Activated CD4-positive, alpha-beta memory T cell treated with anti-CD3 and anti-CD28 coated beads for 36 hours (primary cell): ENCODE measurements at regions not wholly inside any gene's neighbourhood (a gene's known extent, or its start where the extent isn't known, plus 50 kb on each side); places are given as distances from the start of the nearest gene placed in this dataset.
A peak's percentile ranks its signal among the peaks of the same experiment; 100 is the strongest.

Experiments used
- CTCF ChIA-PET: fragments of 350-600 bp; sonication (Branson Sonifier 250); formaldehyde crosslinking; loops from one replicate; lab custom pipeline; 2021; ENCODE audit warnings: antibody characterized with exemption, inconsistent platforms; lab: Charles Lee
- POLR2A ChIA-PET: fragments of 350-600 bp; sonication (Branson Sonifier 250); formaldehyde crosslinking; loops from one replicate; lab custom pipeline; 2021; ENCODE audit warnings: antibody characterized with exemption; lab: Charles Lee
- DNase-seq: peaks from one replicate; pipeline ENCODE4 v3.0.0-alpha.2; 2020
- H3K27ac Mint-ChIP-seq: one replicate; pipeline ENCODE4 v1.8.0; 2021; ENCODE audit warnings: mixed read lengths
- H3K27me3 Mint-ChIP-seq: one replicate; pipeline ENCODE4 v1.8.0; 2021; ENCODE audit warnings: mixed read lengths
- H3K36me3 Mint-ChIP-seq: one replicate; pipeline ENCODE4 v1.8.0; 2021; ENCODE audit warnings: mixed read lengths
- H3K4me1 Mint-ChIP-seq: one replicate; pipeline ENCODE4 v1.8.0; 2021; ENCODE audit warnings: low read depth, mixed read lengths
- H3K4me3 Mint-ChIP-seq: one replicate; pipeline ENCODE4 v1.8.0; 2021; ENCODE audit warnings: mild to moderate bottlenecking, mixed read lengths
- H3K9me3 Mint-ChIP-seq: one replicate; pipeline ENCODE4 v1.8.0; 2021; ENCODE audit warnings: mixed read lengths
- intact Hi-C: fragments of 100-400 bp; cut with micrococcal nuclease; formaldehyde crosslinking; loops from one replicate; pipeline ENCODE4 v1.15.1; 2023

DNA sequence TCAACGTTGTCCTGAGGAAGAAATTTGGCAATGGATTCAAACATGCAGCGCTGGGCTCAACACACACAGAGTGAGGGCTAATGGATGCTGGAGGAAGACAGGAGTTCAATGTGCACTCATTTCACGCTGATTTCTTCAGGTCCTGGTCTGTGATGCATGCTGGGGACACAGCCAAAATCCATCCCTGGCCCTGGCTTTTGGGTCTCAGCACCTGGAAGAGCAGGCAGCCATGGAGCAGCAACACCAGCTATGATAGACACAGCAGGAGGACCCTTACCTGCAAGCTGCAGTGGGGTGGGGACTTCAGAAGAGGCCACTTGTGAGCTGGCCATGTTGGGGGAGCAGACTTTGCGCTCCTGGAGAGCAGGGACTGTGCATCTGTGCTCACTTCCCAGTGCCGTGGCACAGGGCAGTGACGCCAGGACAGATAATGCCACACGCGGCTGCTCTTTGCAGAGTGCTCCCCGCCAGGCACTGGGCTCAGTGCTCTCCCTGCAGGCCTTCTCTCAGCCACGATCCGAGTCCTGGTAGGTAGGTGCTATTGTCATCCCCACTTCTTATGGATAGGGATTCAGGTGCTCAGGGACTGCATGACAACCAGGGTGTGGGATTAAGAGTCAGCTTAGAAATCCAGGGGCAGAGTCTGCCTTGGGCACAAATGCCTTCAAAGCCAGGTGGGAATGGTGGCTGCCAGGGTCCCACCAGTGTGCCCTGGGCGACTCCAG, 138.8 kb upstream of the UNC5B start:
- intact Hi-C loops, result no loop called here
- no peaks in the 10 kb centered on the region for H3K4me1 Mint-ChIP-seq
- POLR2A ChIA-PET, result no interaction called here
- H3K27me3 Mint-ChIP-seq, result peaks cover 2% of the 10 kb centered on the region
- DNase-seq, result no peak
- H3K27ac Mint-ChIP-seq, result no peak overlapping the region
- CTCF ChIA-PET, result no interaction called here
- H3K4me3 Mint-ChIP-seq, result no peak overlapping the region
- no peaks in the 10 kb centered on the region for H3K9me3 Mint-ChIP-seq
- no peaks in the 10 kb centered on the region for H3K36me3 Mint-ChIP-seq

DNA sequence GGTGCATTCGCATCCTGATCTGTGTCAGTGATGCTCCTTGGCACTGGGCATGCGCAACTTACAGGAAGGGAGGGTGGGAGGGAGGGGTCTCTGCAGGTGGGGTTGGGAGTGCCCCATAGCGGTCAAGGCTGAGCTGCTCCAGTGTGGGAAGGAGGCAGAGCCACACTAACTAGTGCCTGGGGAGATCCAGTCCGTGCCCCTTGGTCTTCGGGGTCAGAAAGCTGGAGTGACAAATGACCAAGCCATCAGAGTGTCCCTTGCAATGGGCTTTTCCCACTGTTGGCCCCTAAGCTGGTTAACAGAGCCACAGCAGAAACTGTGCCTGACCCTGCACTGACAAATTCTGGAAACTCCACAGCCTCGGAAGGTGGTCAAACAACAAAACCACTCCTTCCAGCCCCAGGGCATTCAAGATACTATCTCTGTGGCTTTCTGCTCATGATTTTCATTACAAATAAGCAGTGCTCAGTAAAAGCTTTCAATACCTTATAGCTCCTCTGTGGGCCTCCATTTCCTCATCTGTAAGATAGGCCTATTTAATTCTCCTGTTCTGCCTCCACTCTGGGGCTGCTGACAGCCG, 138.1 kb upstream of the UNC5B start:
- no peaks in the 10 kb centered on the region for H3K36me3 Mint-ChIP-seq
- no peak overlapping the region for H3K27ac Mint-ChIP-seq
- intact Hi-C loops, result no loop called here
- POLR2A ChIA-PET, result no interaction called here
- H3K27me3 Mint-ChIP-seq, result peaks cover 2% of the 10 kb centered on the region
- no peaks in the 10 kb centered on the region for H3K4me1 Mint-ChIP-seq
- no peak overlapping the region for H3K4me3 Mint-ChIP-seq
- CTCF ChIA-PET, result no interaction called here
- H3K9me3 Mint-ChIP-seq, result no peaks in the 10 kb centered on the region
- DNase-seq, result no peak

DNA sequence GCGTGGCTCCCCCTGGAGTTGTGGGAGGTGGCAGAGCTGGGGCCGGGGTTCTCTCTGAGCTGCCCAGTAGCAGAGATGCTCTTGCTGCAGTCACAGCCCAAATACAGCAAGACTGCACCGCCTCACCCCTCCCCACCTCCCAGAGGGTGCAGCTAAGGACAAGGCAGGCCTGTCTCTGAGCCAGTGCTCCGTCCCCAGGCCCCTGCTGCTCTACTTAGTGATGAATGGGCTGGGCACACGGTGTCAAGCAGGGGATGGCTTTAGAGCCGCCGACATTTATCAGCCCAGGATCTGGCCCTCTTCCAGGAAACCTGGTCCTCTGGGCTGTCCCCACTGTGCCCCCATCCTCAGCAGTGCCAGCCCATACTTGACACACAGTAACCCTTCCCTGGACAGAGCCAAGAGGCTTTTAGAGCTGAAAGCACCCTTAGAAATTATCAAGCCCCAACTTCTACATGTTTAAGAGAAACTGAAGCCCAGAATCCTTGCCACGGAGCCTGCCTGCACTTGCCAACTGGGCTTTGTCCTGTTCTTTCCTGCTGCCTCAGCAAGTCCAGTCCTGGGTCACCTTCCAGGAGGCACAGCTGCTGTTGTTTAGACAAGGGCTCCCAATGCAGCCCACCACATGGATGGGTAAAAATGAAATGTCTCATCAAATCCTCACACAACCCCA, 137.1 kb upstream of the UNC5B start:
- no peak overlapping the region for H3K27ac Mint-ChIP-seq
- H3K4me3 Mint-ChIP-seq, result no peak overlapping the region
- POLR2A ChIA-PET, result no interaction called here
- no peaks in the 10 kb centered on the region for H3K9me3 Mint-ChIP-seq
- H3K4me1 Mint-ChIP-seq, result no peaks in the 10 kb centered on the region
- CTCF ChIA-PET, result no interaction called here
- intact Hi-C loops, result no loop called here
- peaks cover 2% of the 10 kb centered on the region for H3K27me3 Mint-ChIP-seq
- H3K36me3 Mint-ChIP-seq, result no peaks in the 10 kb centered on the region
- DNase-seq, result no peak

DNA sequence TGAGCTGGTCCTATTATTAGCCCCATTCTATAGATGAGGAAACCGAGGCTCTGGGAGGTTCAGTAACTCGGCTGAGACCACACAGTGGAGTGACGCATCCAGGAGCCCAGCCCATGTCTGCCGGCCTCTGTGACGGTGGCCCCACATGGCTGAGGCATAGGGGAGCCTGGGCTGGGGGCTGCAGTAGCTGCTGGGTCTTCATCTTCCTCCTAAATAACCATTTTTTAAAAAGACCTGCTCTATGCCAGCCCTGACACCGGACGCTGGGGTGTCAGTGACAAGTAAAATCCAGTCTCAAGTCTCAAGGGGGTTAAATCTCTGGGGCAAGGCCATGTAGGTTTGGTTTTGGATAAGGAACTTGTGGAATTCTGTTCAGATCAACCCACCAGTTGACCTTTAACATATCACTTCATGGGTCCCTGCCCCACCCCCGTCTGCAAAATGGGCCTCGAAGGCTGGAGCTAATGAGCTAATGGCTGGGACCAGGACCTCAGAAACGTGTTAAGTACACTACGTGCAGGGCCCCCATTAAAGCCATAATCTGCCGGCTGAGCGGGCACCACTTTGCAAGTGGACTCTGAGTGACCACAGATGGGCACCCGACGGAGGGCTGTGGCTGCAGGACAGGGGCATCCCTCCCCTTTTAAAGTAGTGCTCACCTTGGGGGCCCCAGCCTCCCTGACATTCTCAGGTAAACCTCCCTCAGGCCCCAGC, 136.5 kb upstream of the UNC5B start:
- H3K4me3 Mint-ChIP-seq, result no peak overlapping the region
- intact Hi-C loops, result no loop called here
- H3K4me1 Mint-ChIP-seq, result no peaks in the 10 kb centered on the region
- CTCF ChIA-PET, result no interaction called here
- POLR2A ChIA-PET, result no interaction called here
- no peak overlapping the region for H3K27ac Mint-ChIP-seq
- peak; percentile 7 for DNase-seq
- no peaks in the 10 kb centered on the region for H3K9me3 Mint-ChIP-seq
- H3K36me3 Mint-ChIP-seq, result no peaks in the 10 kb centered on the region
- H3K27me3 Mint-ChIP-seq, result peaks cover 2% of the 10 kb centered on the region

DNA sequence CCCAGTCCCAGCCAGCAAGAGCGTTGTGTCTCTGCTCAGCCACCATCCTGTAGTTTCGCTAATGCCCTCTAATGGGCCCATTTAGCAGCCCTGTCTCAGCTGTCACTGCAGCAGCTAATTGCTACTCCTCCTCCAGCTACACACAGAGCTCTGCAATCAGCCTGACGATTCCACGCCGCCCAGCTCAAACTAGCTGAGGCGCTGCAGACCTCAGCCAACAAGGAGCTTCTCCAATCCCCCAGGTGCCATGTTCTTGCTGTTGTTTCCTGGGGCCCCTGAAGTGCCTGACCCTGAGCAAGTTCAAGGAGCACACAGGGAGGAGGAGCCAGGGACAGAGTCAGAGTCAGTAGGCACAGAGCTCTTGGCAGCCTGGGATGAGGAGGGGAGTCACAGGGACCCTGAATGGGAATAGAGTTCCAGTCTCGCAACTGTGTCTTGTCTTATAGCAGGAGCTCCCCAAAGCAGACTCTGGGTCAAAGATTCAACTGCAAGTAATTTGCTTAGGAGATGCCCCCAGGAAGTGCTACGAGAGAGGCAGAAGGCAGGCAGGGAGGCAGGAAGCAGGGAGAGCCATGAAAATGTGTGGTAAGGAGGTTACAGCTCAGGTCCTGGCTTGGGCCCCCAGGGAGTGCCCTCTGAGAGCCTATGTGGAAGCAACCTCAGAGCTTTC, 135.8 kb upstream of the UNC5B start:
- Mint-ChIP-seq H3K27ac (no peak overlapping the region), H3K4me1 (no peaks in the 10 kb centered on the region), H3K27me3 (peaks cover 2% of the 10 kb centered on the region), H3K4me3 (no peak overlapping the region), H3K36me3 (no peaks in the 10 kb centered on the region), H3K9me3 (no peaks in the 10 kb centered on the region)
- ChIA-PET POLR2A (no interaction called here), CTCF (no interaction called here)
- peak; percentile 5 for DNase-seq
- intact Hi-C loops, result no loop called here

DNA sequence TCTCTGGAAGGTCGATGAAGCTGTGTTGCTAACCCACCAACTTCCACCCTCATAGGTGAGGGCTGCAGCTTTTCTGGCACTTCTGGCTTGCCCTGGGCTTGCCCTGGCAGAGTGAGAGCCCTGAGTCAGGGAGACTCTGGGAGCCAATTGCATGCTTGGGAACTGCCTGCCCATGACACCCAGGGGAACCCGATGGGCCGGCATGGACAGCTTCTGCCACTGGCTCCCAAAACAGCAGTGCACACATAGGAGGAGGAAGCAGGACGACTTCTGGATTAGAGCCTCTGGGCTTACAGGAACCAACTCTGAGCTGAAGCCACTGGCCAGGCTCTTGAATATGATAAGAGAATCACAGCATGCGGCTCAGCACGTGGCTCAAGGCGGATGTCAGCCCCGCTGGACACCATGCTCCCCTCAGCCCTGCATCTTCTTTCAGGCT, 135.2 kb upstream of the UNC5B start:
- intact Hi-C loops, result no loop called here
- no peaks in the 10 kb centered on the region for H3K27me3 Mint-ChIP-seq
- POLR2A ChIA-PET, result no interaction called here
- H3K4me1 Mint-ChIP-seq, result no peaks in the 10 kb centered on the region
- CTCF ChIA-PET, result no interaction called here
- peak; percentile 6 for DNase-seq
- H3K4me3 Mint-ChIP-seq, result no peak overlapping the region
- no peaks in the 10 kb centered on the region for H3K36me3 Mint-ChIP-seq
- H3K9me3 Mint-ChIP-seq, result no peaks in the 10 kb centered on the region
- H3K27ac Mint-ChIP-seq, result no peak overlapping the region

DNA sequence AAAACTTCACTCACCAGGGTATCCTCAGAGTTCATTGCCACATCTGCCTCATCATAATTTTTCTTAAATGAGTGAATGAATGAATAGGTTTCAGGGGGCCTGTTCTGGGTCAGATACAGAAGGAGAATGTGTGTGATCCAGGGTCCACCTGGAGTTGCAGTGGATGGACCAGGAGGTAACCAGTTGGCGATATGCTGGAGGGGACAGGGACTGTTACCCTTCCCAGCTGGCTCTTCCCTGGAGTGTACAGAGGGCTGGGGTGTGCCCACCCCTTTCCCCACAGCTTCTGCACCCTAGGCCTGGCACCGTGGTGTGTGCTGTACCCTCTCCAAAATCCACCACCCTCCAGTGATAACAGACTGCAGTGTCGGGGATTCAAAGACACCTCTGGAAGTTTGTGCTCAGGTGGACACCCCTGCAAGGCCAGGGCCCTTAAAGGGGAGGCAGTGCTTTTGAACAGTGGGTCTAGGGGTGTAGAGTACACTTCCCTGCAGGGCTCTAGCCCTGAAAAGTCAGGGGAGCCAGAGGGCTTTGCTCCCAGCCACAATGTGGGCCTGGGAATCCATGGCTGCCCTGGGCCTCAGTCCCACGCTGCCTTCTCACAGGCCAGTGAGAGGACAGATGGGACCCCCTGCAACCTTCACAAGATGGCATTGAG, 134.4 kb upstream of the UNC5B start:
- Mint-ChIP-seq H3K4me3 (no peak overlapping the region), H3K27me3 (no peaks in the 10 kb centered on the region), H3K4me1 (no peaks in the 10 kb centered on the region), H3K36me3 (no peaks in the 10 kb centered on the region), H3K9me3 (no peaks in the 10 kb centered on the region), H3K27ac (no peak overlapping the region)
- ChIA-PET POLR2A (no interaction called here), CTCF (no interaction called here)
- peak; percentile 3 for DNase-seq
- intact Hi-C loops, result no loop called here

DNA sequence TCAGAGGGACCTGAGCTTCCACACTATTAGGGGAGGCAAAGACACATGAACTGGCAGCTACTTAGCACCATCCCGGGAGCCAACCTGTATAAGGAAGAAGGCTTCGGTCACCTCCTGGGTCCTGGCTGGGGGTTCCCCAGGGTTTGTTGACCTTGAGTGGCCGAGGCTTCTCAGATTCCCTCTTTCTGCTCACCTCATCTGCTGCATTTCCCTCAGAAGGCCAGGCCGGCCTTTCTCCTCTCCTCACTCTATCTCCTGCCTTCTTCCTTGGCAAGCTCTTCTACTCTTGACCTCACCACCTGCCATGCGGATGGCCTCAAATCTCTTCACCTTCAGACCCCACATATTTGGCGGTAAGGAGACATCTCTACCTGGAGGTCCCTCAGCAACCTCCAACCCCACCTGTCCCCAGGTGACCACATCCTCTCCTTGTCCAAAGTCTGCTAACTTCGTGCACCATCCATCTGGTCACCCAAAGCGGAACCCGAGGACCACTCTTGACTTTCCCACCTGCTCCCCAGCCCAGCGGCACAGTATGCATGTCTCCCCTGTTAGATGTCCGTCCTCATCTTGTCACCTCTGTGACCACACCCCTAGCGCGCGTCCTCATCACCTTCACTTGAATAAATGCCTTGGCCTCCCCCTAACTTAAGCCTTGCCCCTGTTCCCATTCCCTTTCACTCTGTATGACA, 133.8 kb upstream of the UNC5B start:
- POLR2A ChIA-PET, result no interaction called here
- H3K9me3 Mint-ChIP-seq, result no peaks in the 10 kb centered on the region
- H3K27me3 Mint-ChIP-seq, result no peaks in the 10 kb centered on the region
- no peaks in the 10 kb centered on the region for H3K36me3 Mint-ChIP-seq
- CTCF ChIA-PET, result no interaction called here
- peak; percentile 4 for DNase-seq
- no peaks in the 10 kb centered on the region for H3K4me1 Mint-ChIP-seq
- H3K27ac Mint-ChIP-seq, result no peak overlapping the region
- no peak overlapping the region for H3K4me3 Mint-ChIP-seq
- intact Hi-C loops, result no loop called here

DNA sequence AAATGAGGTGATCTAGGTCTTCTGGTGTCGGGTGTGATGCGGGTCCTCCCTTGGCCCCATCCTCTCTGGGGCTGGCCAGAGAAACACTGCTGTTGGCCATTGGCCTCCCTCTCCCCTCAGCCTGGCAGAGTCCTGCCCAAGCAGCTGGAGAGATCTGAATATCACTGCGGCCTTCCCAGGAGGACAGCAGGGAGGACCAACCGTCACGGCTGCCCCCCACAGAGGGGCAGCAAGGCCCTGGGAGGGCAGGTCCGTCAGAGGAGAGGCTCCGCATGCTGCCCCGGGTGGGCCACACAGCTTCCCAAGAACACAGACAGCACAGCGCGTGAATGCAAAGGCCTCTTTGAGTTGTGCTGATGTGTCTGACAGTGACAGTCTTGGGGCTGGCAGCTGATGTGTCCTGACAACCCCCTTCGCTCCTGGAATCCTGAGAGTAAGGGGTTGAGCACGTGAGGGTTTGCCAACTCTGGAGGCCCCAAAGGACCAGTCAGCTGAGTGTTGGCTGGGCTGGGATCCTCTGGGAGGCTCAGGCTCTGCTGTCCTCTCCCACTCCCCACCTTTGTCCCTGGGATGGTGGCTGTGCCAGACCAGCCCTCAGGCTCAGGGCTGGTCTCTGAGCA, 132.5 kb upstream of the UNC5B start:
- Mint-ChIP-seq H3K27ac (no peak overlapping the region), H3K4me1 (no peaks in the 10 kb centered on the region), H3K9me3 (no peaks in the 10 kb centered on the region), H3K27me3 (no peaks in the 10 kb centered on the region), H3K4me3 (no peak overlapping the region), H3K36me3 (no peaks in the 10 kb centered on the region)
- intact Hi-C loops, result no loop called here
- CTCF ChIA-PET, result no interaction called here
- DNase-seq, result peak; percentile 4
- POLR2A ChIA-PET, result no interaction called here

DNA sequence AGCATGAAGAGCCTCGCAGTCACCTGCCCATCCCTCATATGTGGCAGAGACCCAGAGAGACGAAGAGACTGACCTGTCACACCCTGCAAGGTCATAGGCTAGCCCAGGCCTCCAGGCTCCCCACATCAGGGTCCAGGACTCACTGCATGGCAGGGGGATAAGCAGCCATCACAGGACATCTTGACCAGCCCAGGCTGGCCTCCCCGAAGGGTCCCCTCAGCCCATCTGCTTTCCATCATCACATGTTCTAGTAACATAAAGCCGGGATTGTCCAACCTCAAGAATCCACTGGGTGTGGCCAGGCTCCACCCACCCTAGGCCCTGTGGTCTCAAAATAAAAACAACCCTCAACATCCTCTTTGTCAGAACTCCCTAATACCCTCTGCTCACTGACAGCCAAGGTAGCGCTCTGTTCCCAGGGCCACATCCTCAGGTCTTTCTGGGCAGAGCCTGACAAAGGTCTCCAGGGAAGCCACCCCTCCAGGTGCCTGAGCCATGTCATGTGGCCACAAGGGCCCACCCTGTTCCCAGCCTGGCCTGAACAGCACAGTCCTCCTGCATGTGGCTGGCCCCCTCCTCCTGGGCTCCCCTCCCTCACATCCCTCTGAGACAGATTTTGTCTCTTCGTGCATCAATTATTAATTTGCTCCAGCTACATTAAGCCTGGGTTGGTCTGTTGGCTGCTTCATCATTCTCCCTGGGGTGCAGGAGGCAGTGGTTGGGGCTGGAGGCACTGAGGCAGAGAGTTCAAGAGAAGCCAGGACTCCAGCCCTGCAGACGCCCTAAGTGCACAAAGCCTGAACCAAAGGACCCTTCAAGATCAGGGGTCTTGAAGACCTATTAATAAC, 131.8 kb upstream of the UNC5B start:
- ChIA-PET CTCF (no interaction called here), POLR2A (no interaction called here)
- Mint-ChIP-seq H3K27me3 (no peaks in the 10 kb centered on the region), H3K36me3 (no peaks in the 10 kb centered on the region), H3K4me3 (no peak overlapping the region), H3K9me3 (no peaks in the 10 kb centered on the region), H3K27ac (no peak overlapping the region), H3K4me1 (no peaks in the 10 kb centered on the region)
- DNase-seq, result peak; percentile 4
- intact Hi-C loops, result no loop called here
